RKO (cell line): ENCODE measurements at regions not wholly inside any gene's neighbourhood (a gene's known extent, or its start where the extent isn't known, plus 50 kb on each side); places are given as distances from the start of the nearest gene placed in this dataset.
A peak's percentile ranks its signal among the peaks of the same experiment; 100 is the strongest.

Experiments used
- DNase-seq: peaks from one replicate; pipeline ENCODE4 v3.0.0-alpha.2; 2016; ENCODE audit warnings: low spot score

DNA sequence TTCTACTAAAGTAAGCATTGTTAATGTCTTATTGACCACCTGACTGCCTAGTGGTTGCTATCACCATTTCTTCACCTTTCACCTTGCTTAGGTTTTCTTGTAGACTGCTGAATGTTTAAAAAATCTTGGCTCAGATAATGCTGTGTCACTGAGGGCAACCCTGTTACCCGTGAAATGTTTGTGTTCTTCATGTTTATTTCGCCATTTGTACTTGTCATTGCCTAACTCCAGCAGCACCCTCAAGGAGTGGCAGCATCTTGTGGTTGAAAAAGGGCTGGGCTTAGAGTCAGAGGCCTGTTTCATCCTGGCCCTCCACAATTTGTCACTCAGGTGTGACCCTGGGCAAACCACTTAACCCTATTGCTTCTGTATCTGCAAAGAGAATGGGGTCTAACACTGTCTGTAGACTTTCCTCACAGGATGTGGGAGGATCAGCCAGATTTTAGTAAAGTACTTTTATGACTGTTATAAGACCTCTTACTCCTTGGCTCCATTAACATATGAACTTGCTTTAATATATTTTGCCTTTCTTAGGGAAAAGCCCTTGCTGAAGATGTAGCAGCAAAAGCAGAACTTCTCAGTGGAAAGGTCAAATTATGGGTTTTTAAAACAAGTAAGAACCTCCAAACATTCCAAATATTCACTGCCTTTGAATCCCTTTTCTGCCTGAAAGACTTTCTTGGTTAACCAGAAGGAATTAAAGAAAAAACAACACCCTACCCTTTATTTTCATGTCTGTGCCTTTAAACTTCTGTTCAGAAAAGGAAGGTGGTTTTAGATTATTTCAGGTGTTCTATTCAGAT, 154.5 kb upstream of the C11orf87 start:
- no peak for DNase-seq

DNA sequence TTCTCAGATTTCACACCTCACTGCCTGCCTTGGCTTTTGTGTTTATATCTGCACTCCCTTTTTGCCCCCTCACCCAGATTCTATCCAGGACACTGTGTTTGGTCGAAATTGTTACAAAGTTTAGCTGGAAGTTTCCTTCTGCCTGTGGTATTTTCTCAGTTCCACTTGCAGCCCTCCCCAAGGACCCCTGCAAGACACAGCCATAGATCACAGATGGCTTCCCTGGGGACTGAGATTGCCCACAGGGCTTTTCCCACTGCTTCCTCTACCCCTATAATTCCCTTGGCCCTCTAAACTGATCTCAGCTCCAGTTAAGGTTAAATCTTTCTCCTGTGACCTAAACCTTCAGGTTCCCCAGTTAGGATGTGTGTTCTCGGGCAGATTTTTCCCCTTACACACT, 146.1 kb upstream of the C11orf87 start:
- DNase-seq, result no peak

DNA sequence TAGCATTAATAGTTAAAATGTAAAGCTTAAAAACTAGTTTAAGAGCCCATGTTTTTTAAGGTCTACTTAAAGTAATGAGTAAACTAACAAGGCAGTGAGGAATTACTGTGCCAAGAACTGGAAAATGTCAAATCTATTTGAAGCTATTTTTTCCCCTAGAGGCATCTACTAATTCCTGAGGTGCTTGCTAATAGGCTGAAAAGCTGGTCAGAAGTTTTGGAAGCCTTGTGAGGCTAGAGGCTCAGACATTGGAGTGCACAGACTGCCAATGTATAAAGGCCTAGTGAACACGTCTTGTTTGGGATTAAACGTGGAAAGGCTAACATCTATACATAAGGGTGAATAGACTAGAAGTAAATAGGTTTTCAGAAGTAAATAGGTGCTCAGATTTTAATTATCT, 136.5 kb upstream of the C11orf87 start:
- DNase-seq, result no peak

DNA sequence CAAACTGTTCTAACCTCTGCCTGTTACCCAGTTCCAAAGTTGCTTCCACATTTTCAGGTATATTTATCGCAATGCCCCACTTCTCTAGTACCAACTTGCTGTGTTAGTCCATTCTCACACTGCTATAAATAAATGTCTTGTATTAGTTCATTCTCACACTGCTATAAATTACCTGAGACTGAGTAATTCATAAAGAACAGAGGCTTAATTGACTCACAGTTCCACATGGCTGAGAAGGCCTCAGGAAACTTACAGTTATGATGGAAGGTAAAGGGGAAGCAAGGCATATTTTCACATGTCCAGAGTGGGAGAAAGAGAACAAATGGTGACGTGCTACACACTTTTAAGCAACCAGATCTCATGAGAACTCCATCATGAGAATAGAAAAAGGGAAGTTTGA, 130.4 kb upstream of the C11orf87 start:
- no peak for DNase-seq

DNA sequence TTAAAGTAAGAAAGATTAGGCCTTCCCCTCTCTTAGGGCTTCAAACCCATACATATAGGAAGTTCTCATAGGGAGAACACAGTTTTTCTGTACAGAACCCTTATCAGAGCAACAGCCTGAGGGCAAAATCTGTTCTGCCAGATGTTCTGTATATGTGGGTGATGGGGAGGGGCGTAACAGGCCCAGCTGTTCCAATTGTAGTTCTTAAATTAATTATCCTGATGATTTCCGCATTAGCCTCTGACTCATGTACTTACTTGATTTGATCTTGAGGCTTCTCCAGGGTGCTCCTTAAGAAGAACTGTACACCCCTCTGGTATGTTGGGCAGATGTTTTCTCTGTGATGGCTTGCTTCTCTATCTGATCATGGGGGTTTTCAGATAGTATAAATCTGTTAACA, 123.1 kb upstream of the C11orf87 start:
- no peak for DNase-seq

DNA sequence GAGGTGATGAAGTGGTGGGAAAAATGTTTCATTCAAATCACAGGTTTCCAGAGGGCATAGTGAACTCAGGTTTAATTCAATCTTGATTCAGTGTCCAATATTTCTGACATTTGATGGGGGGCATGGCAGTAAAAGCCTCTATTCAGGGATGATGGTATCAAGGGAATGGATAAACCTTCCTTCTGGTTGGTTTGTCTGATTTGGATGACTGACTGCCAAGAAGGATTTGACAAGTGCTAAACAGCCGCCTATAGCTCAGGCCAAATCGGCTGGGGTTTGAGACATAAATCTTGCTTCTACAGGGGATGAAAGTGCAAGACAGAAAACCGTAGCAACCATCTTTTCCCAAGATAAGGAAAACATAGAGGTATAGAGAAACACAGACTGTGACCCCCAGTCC, 121.8 kb upstream of the C11orf87 start:
- no peak for DNase-seq

DNA sequence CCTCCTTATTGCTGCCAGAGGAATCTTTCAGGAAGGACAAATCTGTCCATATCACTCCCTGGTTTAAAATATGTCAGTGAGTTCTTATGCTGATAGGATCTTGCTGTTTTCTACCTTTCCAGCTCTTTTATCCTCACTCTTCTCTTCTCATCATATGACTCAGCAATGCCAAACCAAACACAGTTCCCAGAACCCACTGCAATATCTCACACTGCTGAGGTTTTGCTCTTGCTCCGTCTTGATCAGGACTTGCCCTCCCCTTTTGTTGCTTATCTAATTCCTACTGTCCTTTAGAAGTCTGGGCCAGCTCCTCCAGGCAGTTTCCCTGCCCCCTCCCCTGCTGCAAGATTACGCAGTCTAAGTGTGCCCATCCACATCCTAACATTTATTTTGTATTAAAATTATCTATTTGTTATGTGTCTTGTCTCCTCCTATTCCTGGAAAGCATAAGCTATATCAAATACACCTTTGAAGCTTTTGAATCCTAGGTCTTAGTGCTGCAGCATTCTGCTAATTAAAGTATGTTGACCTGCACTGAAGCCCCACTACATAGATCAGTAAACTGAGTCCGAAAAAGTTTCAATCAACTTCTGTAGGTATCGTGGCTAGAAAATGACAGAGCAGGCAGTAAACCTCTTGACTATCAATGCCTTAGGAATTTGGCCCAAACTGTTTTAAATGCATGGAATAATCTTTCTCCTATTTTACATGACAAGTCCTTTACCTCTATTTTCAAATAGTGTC, 119.2 kb upstream of the C11orf87 start:
- no peak for DNase-seq

DNA sequence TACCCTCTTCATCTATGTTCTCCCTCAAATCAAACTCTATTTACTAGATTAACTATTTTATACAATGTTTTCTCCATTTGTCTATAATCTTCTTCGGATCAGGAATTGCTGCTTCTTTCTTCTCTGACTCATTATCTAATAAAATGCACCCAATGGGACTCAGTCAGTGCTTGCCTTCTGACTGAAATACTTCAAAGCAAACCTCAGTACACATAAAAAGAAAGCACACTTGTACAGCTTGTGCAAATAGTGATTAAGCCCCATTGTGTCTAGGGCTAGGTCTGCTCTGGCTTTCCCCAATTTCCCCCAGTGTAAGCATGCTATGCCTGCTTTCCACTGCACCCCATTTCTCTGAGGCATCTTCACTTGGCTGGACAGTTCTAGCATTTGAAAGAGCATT, 118.6 kb upstream of the C11orf87 start:
- DNase-seq, result no peak

DNA sequence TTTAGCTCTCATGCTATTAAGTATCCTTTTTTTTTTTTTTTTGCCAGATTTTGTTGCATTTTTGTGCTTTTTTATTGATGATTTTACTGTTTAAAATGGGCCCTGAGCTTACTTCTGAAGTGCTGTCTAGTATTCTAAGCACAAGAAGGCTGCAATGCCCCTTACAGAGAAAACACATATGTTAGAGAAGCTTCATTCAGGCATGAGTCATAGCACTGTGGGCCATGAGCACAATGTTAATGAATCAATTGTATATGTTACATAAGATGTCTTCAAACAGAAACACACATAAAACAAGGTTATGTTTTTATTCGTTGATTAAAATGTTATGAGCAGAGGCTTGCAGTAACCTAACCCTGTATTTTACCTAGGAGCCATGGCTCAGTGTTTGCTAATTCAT, 117.8 kb upstream of the C11orf87 start:
- no peak for DNase-seq

DNA sequence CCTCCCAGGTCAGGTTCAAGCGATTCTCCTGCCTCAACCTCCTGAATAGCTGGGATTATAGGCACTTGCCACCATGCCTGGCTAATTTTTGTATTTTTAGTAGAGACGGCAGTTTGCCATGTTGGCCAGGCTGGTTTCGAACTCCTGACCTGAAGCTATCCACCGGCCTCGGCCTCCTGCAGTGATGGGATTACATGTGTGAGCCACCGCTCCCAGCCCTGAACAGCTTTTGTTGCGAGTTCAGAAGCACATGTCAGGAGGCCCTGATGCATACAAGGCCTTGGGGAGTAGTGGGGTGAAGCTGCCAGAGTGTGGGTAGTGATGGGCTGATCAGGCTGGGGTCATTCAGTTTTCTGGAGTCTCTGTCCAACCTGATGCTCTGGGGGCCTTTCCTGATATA, 117.0 kb upstream of the C11orf87 start:
- DNase-seq, result no peak

DNA sequence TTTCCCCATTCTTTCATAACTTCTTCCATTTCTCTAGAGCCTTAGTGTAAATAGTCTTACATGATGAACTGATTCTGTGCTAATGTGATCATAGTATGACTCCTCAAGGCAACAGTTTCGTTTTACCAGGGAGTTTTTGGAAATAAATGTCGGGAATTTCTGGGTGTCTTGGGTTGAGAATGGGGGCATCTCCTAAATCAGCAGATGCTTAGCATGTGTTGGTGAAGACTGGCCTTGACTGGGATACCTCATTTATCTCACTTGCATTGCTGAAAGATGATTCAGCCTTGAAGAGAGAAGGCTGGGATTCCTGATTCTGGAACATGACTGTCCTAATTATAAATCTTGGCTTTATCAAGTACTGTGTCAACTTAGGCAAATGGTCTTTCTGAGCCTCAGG, 115.7 kb upstream of the C11orf87 start:
- no peak for DNase-seq

DNA sequence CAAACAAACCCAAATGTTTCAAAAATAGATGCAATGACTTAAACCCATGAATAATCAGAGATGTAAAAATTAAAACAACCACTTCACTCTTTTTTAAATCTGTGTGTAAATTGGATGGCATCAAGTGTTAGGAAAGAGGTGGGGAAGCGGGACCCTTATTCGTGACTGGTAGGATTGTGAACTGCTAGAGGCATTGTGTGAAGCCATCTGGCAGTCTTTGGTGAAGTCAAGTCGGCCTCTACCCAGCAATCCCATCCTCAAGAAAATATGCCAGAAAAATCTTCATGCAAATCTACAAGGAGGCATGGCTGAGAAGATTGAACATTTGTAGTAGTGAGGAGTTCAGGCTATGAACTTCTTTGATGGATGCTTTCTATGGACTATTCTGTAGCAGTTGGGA, 114.6 kb upstream of the C11orf87 start:
- no peak for DNase-seq

DNA sequence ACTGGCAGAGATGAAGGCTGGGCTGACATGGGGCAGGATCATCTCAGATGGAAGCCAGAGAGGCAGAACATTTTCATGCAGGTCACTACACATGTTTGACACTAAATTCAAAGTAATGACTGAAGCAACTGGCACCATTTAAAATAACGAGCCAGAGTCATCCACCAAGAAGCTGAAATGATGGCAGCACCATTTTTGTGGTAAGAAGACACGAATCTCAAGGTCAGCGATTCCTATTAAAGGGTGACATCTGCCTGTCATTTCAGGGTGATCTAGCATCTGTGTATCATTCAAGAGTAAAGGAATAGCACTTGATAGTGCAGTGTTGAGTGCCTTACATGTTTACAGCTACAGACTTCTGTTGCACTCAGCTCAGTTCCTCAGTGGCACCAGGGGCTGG, 113.4 kb upstream of the C11orf87 start:
- DNase-seq, result no peak

DNA sequence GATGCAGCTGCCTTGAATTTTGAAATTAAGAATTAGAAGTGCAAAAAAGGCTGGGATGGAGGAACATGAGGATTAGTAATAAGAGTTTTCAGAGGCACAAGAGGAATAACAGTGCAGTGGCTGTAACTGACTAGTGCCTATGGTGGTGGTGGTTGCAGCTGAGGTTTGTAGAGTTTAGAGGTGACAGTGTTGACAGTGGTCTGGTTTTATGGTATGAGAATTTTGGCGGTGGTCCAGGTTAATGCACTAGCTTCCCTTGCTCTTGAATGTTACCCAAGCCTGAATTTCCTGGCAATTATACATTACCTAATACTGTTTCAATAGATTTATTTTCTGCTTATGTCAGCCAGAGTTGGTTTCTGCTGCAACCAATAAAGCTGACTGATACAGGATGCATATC, 112.8 kb upstream of the C11orf87 start:
- no peak for DNase-seq

DNA sequence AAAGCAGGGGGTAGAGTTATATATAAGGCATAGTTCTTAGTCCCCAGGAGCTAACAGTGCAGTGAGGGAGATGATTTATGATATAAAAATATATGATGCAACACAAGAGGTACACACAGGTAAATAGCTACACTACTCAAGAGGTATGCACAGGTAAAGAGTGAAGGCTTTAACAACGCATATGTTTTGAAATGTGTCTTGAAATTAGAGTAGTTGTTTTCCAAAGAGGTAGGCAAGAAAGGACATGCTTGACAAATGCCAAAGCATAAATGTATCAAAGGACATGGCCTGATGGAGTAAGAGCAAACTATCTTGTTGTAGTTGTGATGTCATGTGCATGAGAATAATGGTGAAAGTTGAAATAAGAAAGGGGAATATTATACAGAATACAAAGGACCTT, 104.3 kb upstream of the C11orf87 start:
- no peak for DNase-seq

DNA sequence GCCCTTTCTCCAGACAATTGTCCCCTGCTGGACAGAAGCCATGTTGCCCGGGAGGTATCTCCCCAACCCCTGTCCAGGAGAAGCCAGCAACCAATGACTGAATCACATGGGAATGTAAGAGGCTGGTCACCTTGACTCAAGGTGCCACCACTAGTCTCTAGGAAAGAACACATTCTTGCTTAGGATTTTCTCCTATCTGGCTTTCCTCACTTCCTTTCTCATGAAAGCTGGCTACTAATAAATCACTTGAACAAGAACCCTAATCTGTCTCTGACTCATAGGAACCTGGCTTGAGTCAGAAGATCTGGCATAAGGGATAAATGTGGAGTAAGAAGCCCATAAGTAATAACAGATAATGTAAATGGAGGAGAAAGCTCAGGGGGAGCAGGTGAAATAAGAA, 101.4 kb upstream of the C11orf87 start:
- peak; percentile 60 for DNase-seq

DNA sequence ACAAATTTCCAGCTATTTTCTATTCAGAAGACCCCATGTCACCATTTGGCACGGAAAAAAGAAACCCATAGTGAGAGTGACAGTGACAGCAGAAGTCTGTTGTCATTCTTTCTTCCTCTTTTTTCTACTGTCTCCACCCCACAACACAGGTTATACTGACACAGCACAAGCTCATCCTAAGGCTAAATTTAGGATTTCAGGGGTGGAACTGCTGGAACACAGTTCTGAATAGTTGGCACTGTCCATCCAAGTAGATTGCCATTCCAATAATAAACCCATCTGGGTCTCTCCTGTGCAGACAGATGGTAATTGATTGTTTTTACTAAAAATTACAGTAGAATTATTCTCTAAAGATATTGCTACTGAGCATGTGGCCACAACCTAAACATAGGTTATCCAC, 95.2 kb upstream of the C11orf87 start:
- DNase-seq, result no peak

DNA sequence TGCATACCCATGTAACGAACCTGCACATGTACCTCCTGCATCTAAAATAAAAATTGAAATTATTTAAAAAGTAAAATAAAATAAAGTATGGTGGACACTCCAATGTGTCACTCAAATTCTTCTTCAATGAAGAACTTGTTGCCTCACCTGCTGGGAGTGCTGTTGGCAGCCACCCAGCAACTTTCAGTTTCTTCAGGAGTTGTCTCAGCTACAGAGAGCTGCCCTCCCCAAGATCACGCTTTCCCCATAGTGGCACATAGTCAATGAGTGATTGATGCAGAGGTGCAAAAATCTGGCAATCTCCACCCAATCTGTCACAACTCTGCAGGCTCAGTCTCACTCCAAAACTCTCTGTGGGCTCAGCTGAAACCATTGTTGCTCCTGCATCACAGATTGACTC, 92.3 kb upstream of the C11orf87 start:
- DNase-seq, result no peak

DNA sequence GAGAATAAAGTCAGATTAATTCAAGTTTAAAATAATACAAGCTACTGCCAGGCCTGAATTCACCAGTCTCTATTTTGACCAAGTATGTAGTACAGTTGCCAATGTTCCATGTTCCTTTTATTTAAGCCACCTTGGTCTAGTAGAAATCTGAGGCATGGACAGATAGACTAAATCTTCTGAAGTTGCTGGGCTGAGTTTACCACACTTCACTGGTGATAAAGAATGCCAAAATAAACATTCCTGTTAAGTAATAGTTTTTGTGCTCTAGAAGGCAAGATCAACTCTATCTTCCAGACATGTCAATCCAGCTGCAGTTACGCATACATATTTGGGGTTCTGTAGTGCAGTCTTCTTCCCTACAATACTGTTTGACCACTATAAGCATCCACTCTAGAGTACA, 83.9 kb upstream of the C11orf87 start:
- DNase-seq, result no peak

DNA sequence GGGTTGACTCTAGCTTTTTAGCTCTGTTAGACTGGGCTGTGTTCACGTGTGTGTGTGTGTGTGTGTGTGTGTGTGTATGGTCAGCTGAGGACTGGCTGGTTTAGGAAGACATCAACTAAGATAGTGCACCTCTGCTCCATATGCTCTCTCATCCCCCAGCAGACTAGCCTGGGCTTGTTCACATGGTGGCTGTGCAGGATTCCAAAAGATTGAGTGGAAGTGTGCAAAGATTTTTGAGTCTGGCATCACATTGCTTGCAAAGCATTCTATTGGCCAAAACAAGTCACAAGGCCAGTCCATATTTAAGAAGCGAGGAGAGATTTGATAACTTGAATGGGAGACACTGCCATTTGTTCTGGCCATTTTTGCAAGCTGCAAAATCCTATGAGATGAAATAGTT, 79.7 kb upstream of the C11orf87 start:
- DNase-seq, result no peak

DNA sequence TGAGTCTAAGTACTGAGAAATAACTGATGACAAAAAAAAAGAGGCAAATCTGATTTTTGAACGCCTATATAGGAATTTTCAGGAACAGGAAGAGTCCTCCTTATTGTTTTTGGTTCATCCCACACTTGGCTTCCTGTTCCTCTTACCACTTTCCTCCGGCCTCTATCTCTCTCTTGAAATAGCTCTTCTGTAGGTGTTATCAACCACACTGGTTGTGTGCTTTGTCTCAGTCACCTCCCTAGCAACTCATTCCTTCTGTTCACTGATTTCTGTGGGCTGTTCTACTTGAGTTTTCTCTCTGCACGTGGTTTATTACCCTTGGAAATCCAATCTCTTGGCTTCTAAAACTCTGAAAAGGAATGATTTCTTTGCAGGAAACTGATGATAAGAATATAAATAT, 78.7 kb upstream of the C11orf87 start:
- DNase-seq, result no peak

DNA sequence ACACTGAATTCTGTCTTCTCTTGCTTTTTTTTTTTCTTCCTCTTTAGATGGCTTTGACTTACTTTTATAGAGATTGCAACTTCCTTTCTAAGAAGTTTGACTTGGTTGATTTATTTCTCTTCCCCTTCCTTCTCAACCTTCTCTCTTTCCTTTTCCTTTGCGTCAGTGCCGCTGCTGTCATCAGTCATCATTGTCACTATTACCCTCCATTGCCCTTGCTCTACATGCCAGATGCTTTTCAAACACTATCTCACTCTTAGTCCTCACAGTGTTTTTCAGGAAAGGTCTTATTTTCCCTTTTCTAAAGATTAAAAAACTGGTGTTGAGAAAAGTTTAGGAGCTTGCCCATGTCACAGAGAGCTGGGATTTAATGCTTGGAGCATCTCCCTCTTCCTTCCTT, 74.7 kb upstream of the C11orf87 start:
- no peak for DNase-seq

DNA sequence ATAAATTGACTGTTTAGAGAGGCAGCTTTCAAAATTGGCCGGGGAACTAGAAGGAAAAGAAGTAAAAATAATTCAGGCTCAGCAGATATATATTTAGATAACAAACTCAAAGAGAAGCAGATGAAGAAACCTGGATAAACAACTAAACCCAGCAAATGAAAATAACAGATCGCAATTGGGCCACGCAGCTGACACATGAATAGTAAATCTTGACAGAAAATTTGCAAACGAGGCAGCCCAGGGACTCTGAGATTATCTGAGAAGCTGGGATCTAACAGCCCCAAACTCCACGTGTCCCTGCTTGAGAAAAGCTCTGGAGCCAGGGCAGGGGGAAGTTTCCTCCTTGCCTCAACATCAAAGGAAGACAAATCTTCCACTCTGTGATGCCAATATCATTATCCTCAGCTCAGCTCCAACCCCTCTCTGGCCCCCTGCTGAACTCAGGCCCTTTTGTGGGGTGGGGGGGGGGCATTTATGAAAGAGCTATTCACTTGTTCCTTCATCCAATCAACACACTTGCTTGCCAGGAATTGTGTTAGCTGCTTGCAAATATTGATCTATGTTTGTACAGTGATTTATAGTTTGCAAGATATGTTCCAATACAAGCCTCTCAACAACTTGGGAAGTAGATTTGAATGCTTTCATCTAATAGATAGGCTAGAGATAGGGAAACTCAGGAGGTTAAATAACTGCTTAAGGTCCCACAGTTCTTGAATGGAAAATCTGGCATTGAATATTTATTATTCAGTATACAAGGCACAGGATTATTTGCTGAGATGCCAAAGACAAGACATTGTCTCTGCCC, 72.5 kb upstream of the C11orf87 start:
- DNase-seq, result no peak
